ENCODE measurements at regions not wholly inside any gene's neighbourhood (a gene's known extent, or its start where the extent isn't known, plus 50 kb on each side); places are given as distances from the start of the nearest gene placed in this dataset.

DNA sequence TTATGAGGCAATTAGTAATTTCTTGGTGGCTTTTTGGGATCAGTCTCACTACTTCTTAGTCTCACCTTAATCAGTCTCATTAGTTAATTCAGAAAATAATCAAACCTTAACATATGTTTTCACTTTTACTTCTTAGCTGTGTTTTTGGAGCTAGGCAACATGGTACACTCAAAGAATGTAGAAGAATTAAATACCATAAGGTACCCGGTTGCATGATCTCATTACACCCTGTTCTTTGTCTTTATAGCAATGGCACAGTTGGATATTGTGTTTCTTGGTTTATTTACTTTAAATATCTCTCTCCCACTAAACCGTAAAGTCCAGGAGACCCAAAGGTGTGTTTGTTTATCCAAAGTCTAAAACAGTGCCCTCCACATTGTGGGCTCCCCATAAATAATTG, 132.3 kb downstream of the TNFSF18 start:
- TF ChIP-seq, protein P1, sequence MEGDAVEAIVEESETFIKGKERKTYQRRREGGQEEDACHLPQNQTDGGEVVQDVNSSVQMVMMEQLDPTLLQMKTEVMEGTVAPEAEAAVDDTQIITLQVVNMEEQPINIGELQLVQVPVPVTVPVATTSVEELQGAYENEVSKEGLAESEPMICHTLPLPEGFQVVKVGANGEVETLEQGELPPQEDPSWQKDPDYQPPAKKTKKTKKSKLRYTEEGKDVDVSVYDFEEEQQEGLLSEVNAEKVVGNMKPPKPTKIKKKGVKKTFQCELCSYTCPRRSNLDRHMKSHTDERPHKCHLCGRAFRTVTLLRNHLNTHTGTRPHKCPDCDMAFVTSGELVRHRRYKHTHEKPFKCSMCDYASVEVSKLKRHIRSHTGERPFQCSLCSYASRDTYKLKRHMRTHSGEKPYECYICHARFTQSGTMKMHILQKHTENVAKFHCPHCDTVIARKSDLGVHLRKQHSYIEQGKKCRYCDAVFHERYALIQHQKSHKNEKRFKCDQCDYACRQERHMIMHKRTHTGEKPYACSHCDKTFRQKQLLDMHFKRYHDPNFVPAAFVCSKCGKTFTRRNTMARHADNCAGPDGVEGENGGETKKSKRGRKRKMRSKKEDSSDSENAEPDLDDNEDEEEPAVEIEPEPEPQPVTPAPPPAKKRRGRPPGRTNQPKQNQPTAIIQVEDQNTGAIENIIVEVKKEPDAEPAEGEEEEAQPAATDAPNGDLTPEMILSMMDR (IDR thresholded peaks at IDR 0.05), result no peak
- TF ChIP-seq EZH2 (IDR thresholded peaks at IDR 0.05) (no peak), EZH2phosphoT487 (IDR thresholded peaks at IDR 0.05) (no peak)
